H1 (cell line): ENCODE measurements at regions not wholly inside any gene's neighbourhood (a gene's known extent, or its start where the extent isn't known, plus 50 kb on each side); places are given as distances from the start of the nearest gene placed in this dataset.
A peak's percentile ranks its signal among the peaks of the same experiment; 100 is the strongest.

ENCODE experiments used
- CTCF ChIA-PET: fragments of 300-600 bp; sonication (Branson Sonifier 250); formaldehyde crosslinking; loops from one replicate; lab custom pipeline; 2021; ENCODE audit not compliant: partially characterized antibody; lab: Charles Lee
- POLR2A ChIA-PET: fragments of 300-600 bp; sonication (Branson Sonifier 250); formaldehyde crosslinking; loops from one replicate; lab custom pipeline; 2021; ENCODE audit warnings: inconsistent platforms; ENCODE audit not compliant: partially characterized antibody; lab: Charles Lee
- DNase-seq, 2 experiments: peaks; one replicate each; pipeline versions ENCODE4 v3.0.0 to v3.0.0-alpha.2; 2010 to 2022; ENCODE audit warnings: low spot score in 2 of 2, low read depth in 1 of 2, mixed read lengths in 1 of 2
- FAIRE-seq: peaks from 2 replicates; lab custom pipeline; 2011; peaks lifted over from hg19 to GRCh38; lab: Jason Lieb, UNC
- H2AFZ ChIP-seq: 2 replicates; pipeline ENCODE4 v1.8.1; 2012; ENCODE audit warnings: low read length, inconsistent platforms
- H2AK5ac ChIP-seq: 2 replicates; pipeline ENCODE4 v1.6.1; 2013; ENCODE audit warnings: low read depth, low read length
- H2BK120ac ChIP-seq: replicated peaks from 2 replicates; pipeline ENCODE3; 2013; ENCODE audit warnings: low read depth, low read length, inconsistent platforms
- H2BK12ac ChIP-seq: 2 replicates; pipeline ENCODE4 v1.6.1; 2013; ENCODE audit warnings: low read depth, low read length
- H2BK15ac ChIP-seq: 2 replicates; pipeline ENCODE4 v1.6.1; 2013; ENCODE audit warnings: low read length
- H2BK20ac ChIP-seq: 2 replicates; pipeline ENCODE4 v1.6.1; 2013; ENCODE audit warnings: low read length
- H2BK5ac ChIP-seq: 2 replicates; pipeline ENCODE4 v1.6.1; 2013; ENCODE audit warnings: low read depth, low read length
- H3K14ac ChIP-seq: 2 replicates; pipeline ENCODE4 v1.6.1; 2013; ENCODE audit warnings: inconsistent platforms; ENCODE audit not compliant: insufficient read length
- H3K18ac ChIP-seq: 2 replicates; pipeline ENCODE4 v1.6.1; 2013; ENCODE audit warnings: low read length; ENCODE audit errors: extremely low read depth
- H3K23ac ChIP-seq: 2 replicates; pipeline ENCODE4 v1.6.1; 2013; ENCODE audit warnings: inconsistent platforms; ENCODE audit not compliant: insufficient read length
- H3K23me2 ChIP-seq: 2 replicates; pipeline ENCODE4 v1.6.1; 2013; ENCODE audit warnings: low read depth, low read length
- H3K27ac ChIP-seq: 2 replicates; pipeline ENCODE4 v1.6.1; 2011; ENCODE audit warnings: low read depth, low read length, inconsistent platforms
- H3K27me3 ChIP-seq, 4 experiments: replicated peaks in 1 of 4; 1 replicate in 1 of 4; 2 replicates in 3 of 4; pipeline versions ENCODE4 v1.6.1 to v1.8.1; 2011 to 2013; ENCODE audit warnings: low read length in 3 of 4, mild to moderate bottlenecking in 3 of 4, inconsistent platforms in 2 of 4, mixed read lengths in 2 of 4, moderate library complexity in 1 of 4; ENCODE audit not compliant: control insufficient read depth in 3 of 4, insufficient read depth in 3 of 4; ENCODE audit errors: extremely low read depth in 1 of 4
- H3K36me3 ChIP-seq, 4 experiments: 2 replicates each; pipeline versions ENCODE4 v1.6.1 to v1.8.1; 2011 to 2013; ENCODE audit warnings: mild to moderate bottlenecking in 4 of 4, low read length in 3 of 4, moderate library complexity in 2 of 4, control low read depth in 1 of 4, inconsistent platforms in 1 of 4; ENCODE audit not compliant: insufficient read depth in 4 of 4, control insufficient read depth in 2 of 4
- H3K4ac ChIP-seq: replicated peaks from 2 replicates; pipeline ENCODE3; 2013; ENCODE audit warnings: low read length, low read depth, mixed read lengths, inconsistent platforms; ENCODE audit not compliant: insufficient read length
- H3K4me1 ChIP-seq, 4 experiments: replicated peaks in 1 of 4; 1 replicate in 1 of 4; 2 replicates in 3 of 4; pipeline versions ENCODE4 v1.6.1 to v1.8.1; 2011 to 2013; ENCODE audit warnings: low read length in 3 of 4, inconsistent platforms in 2 of 4, mixed read lengths in 1 of 4; ENCODE audit not compliant: insufficient read depth in 4 of 4, control insufficient read depth in 3 of 4
- H3K4me2 ChIP-seq, 2 experiments: 2 replicates each; pipeline versions ENCODE4 v1.6.1 to v1.8.1; 2011 to 2013; ENCODE audit warnings: low read depth in 2 of 2, low read length in 2 of 2, control low read depth in 1 of 2, inconsistent platforms in 1 of 2, mild to moderate bottlenecking in 1 of 2; ENCODE audit not compliant: insufficient read depth in 1 of 2
- H3K4me3 ChIP-seq, 4 experiments: fragments of 200-600, 300-600 bp in 1 of 4; sonication (generic), shearing (Covaris generic), sonication (Bioruptor Twin) in 1 of 4; 2 replicates each; pipeline versions ENCODE4 v1.5.1 to v1.8.1; 2011 to 2016; ENCODE audit warnings: low read length in 4 of 4, low read depth in 3 of 4, control low read depth in 2 of 4, inconsistent platforms in 2 of 4, mild to moderate bottlenecking in 2 of 4, mixed read lengths in 1 of 4, moderate library complexity in 1 of 4; ENCODE audit not compliant: insufficient read depth in 2 of 4; ENCODE audit errors: extremely low read depth in 1 of 4
- H3K56ac ChIP-seq: replicated peaks from 2 replicates; pipeline ENCODE3; 2013; ENCODE audit warnings: low read depth, mild to moderate bottlenecking, mixed read lengths, low read length, inconsistent platforms; ENCODE audit not compliant: insufficient read length
- H3K79me1 ChIP-seq: 2 replicates; pipeline ENCODE4 v1.6.1; 2013; ENCODE audit warnings: low read depth, low read length, control low read depth
- H3K79me2 ChIP-seq, 2 experiments: 2 replicates each; pipeline versions ENCODE4 v1.6.1 to v1.8.1; 2012 to 2013; ENCODE audit warnings: low read length in 2 of 2, mild to moderate bottlenecking in 2 of 2, inconsistent platforms in 1 of 2; ENCODE audit not compliant: insufficient read depth in 2 of 2, control insufficient read depth in 1 of 2
- H3K9ac ChIP-seq, 4 experiments: replicated peaks in 1 of 4; 1 replicate in 1 of 4; 2 replicates in 3 of 4; pipeline versions ENCODE4 v1.6.1 to v1.8.1; 2011 to 2013; ENCODE audit warnings: low read depth in 3 of 4, low read length in 3 of 4, control low read depth in 2 of 4, mild to moderate bottlenecking in 2 of 4, moderate library complexity in 2 of 4, inconsistent platforms in 1 of 4; ENCODE audit errors: extremely low read depth in 1 of 4
- H3K9me3 ChIP-seq, 2 experiments: 2 replicates each; pipeline versions ENCODE4 v1.6.1 to v1.8.1; 2012 to 2013; ENCODE audit warnings: mild to moderate bottlenecking in 2 of 2, moderate library complexity in 2 of 2, control low read depth in 1 of 2, inconsistent platforms in 1 of 2, low read depth in 1 of 2, low read length in 1 of 2, mixed read lengths in 1 of 2; ENCODE audit not compliant: insufficient read depth in 2 of 2
- H4K20me1 ChIP-seq, 2 experiments: replicated peaks in 1 of 2; 2 replicates each; pipeline versions ENCODE3 to v1.8.1; 2011 to 2013; ENCODE audit warnings: inconsistent platforms in 2 of 2, low read length in 2 of 2, mild to moderate bottlenecking in 1 of 2; ENCODE audit not compliant: insufficient read depth in 2 of 2, control insufficient read depth in 1 of 2
- H4K5ac ChIP-seq: 2 replicates; pipeline ENCODE4 v1.6.1; 2013; ENCODE audit warnings: low read length, low read depth, mixed read lengths, inconsistent platforms; ENCODE audit not compliant: insufficient read length
- H4K8ac ChIP-seq: 2 replicates; pipeline ENCODE4 v1.8.0; 2013; ENCODE audit warnings: mild to moderate bottlenecking, moderate library complexity, low read length, inconsistent platforms; ENCODE audit not compliant: insufficient read depth; ENCODE audit errors: extremely low read depth
- H4K91ac ChIP-seq: replicated peaks from 2 replicates; pipeline ENCODE3; 2013; ENCODE audit warnings: low read length, mixed read lengths, inconsistent platforms; ENCODE audit not compliant: insufficient read length
- CTBP2 ChIP-seq: IDR thresholded peaks from 2 replicates; pipeline ENCODE4 v1.7.0; 2011; ENCODE audit warnings: borderline replicate concordance, mild to moderate bottlenecking, moderate library complexity, mixed read lengths, low read length; ENCODE audit not compliant: insufficient read depth, insufficient read length
- GABPA ChIP-seq: IDR thresholded peaks from 2 replicates; pipeline ENCODE4 v1.6.1; 2011; ENCODE audit warnings: mild to moderate bottlenecking, low read length, moderate library complexity, borderline replicate concordance; ENCODE audit not compliant: insufficient read depth
- NANOG ChIP-seq: IDR thresholded peaks from 2 replicates; pipeline ENCODE4 v1.6.1; 2011; ENCODE audit warnings: low read length, low read depth, mild to moderate bottlenecking, inconsistent platforms; ENCODE audit not compliant: insufficient read depth, poor library complexity, severe bottlenecking
- RAD21 ChIP-seq, 2 experiments: IDR thresholded peaks in 1 of 2; conservative IDR thresholded peaks in 1 of 2; 2 replicates each; pipeline ENCODE4 v1.6.1; 2011; ENCODE audit warnings: low read depth in 2 of 2, low read length in 2 of 2, improper control_type of control experiment in 1 of 2, inconsistent platforms in 1 of 2, mild to moderate bottlenecking in 1 of 2, moderate library complexity in 1 of 2
- SUZ12 ChIP-seq: fragments of 200-600 bp; sonication (generic); IDR thresholded peaks from 2 replicates; pipeline ENCODE4 v1.6.1; 2012; ENCODE audit warnings: mild to moderate bottlenecking, inconsistent platforms, low read length, moderate library complexity, mixed read lengths
- TAF1 ChIP-seq: IDR thresholded peaks from 2 replicates; pipeline ENCODE4 v1.6.1; 2011; ENCODE audit warnings: mild to moderate bottlenecking, low read depth, low read length
- WGBS, 2 experiments: shearing (Covaris generic) in 1 of 2; methylation state at CpG; one replicate each; pipeline versions ENCODE4 v1.1.6 to v1.1.7; 2013 to 2015; ENCODE audit warnings: low lambda C conversion rate in 2 of 2, mixed read lengths in 2 of 2, inconsistent platforms in 1 of 2, low coverage in 1 of 2, missing lambda C conversion rate in 1 of 2; ENCODE audit not compliant: insufficient replicate concordance in 2 of 2, insufficient coverage in 1 of 2, insufficient read length in 1 of 2; ENCODE audit errors: extremely low coverage in 1 of 2, missing lambda C conversion rate in 1 of 2; 5-methylcytosine and 5-hydroxymethylcytosine counted together

DNA sequence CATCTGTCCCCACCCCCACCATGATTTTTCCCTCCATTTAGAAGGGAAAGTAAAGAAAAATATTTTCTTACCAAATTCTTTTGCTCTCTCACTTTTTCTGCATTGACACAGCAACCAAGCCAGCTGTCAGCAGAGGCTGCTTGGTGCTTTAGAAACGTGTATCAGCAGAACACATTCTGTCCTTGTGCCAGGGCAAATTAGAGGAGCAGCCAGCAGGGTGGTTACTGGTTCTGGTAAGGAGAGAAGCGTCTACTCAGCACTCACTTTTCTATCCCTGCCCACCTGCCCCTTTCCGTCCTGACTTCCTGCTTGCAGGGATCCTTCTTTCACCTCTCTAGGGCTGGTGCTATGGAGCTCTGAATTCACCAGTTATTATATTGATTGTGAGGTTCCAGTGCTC, 327.5 kb upstream of the PDE3A start:
- POLR2A ChIA-PET, result no interaction called here
- Histone ChIP-seq H4K91ac (no peak overlapping the region), H3K56ac (no peak overlapping the region), H2AFZ (peak overlapping the region; percentile 84; the same call in 1 of the 2 replicates), H2BK12ac (no peak overlapping the region), H3K79me1 (no peaks in the 10 kb centered on the region), H3K18ac (no peak overlapping the region), H2BK15ac (no peak overlapping the region), H3K4me1 (peaks cover 0 to 4% (median 0%) of the 10 kb centered on the region in 4 experiments; a peak in 2 of 7 replicates), H2BK20ac (no peak overlapping the region), H3K4me2 (0 out of 4 replicates have a peak overlapping the region, but pooled peaks of 1 of the 2 experiments have one; percentile 2), H3K14ac (no peak overlapping the region), H3K27ac (no peak overlapping the region), H3K27me3 (no peaks in the 10 kb centered on the region), H4K8ac (no peak overlapping the region), H2AK5ac (no peak overlapping the region), H3K79me2 (no peaks in the 10 kb centered on the region), H3K36me3 (no peaks in the 10 kb centered on the region), H4K20me1 (no peaks in the 10 kb centered on the region), H3K9me3 (no peaks in the 10 kb centered on the region), H3K4ac (no peak overlapping the region), H4K5ac (no peak overlapping the region), H3K23me2 (no peaks in the 10 kb centered on the region), H3K23ac (no peak overlapping the region), H3K9ac (no peak overlapping the region), H2BK120ac (no peak overlapping the region), H3K4me3 (no peak overlapping the region), H2BK5ac (no peak overlapping the region)
- DNase-seq, result no peak
- 60% methylated on average over 3 of the region's 3 CpGs; no CpG with 5 or more reads in 1 of the 2 experiments for whole genome bisulfite sequencing, 2 experiments
- FAIRE-seq, result no peak
- TF ChIP-seq RAD21 (IDR thresholded peaks at IDR 0.05 in 1 of 2, conservative IDR thresholded peaks at IDR 0.05 in 1 of 2; ENCODE audit: low read depth in 2 of 2, low read length in 2 of 2), result no peak
- TF ChIP-seq GABPA, result no peak
- no peak for TF ChIP-seq TAF1
- TF ChIP-seq CTBP2, result no peak
- no peak for TF ChIP-seq SUZ12
- no peak for TF ChIP-seq NANOG
- CTCF ChIA-PET, result interaction anchor here (0.5 to 2.4 kb wide), 2 partner anchors 86 to 124 kb away, joined by 3 to 7 read pairs; no protein-coding TSS in a partner anchor
